GM19328 (cell line): ENCODE measurements at regions not wholly inside any gene's neighbourhood (a gene's known extent, or its start where the extent isn't known, plus 50 kb on each side); places are given as distances from the start of the nearest gene placed in this dataset.
"Not testable (repeated sequence)": the region's sequence is repeated elsewhere in the genome, so short reads cannot be mapped to it uniquely, and the experiment has no call there.

Experiments used
- ATAC-seq: cut with Tn5 transposase; IDR thresholded peaks from one replicate; pipeline ENCODE4 v1.9.1; 2021; ENCODE audit warnings: mild to moderate bottlenecking, moderate library complexity; ENCODE audit not compliant: unreplicated experiment

DNA sequence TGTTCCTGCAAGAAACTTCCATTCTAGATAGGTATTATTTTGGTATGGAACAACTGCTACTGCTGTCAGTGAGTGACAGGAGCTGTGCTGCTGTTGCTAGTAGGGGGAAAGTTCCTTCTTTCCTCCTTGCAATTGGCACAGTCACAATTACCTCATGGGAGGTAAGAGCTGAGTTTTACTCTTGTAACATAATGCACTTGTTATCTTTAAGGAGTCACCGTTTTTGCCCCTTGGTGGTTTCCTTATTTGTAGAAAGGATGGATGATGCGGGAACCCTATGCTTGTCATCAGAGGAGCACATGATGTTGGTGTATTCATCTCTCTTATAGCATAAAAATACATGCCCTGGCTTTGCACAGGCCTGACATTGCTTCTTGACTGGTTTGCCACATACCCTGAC, 234.7 kb upstream of the NPY start:
- ATAC-seq: no peak

DNA sequence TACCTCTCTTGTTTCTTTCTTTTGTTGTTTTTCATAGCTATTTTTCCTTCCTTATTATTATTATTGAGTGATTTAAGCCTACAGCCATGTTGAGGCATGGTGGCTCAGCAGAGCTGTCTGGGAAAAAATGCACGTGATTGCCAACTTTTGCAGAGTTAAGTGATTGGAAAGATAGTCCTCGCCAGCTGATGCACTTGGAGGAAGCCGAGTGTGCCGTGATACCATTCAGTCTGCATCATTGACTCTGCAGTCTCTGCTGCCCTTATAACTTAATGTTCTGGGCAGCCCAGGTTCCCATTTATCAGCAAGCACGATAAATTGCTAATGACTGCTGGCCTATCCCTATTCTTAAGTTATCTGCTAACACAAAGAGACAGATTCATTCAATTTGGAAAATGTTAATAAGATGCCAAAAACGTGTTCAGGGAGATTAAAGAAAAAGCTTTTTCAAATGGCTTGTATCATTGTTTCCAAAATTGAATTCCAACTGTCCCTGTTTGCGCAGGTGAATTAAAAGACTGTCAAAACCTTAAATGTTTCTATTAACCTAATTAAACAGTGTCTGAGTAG, 232.9 kb upstream of the NPY start:
- no peak for ATAC-seq

GRCh38 chr7:24051651-24052050, 232.3 kb upstream of the NPY start:
- ATAC-seq: no peak

DNA sequence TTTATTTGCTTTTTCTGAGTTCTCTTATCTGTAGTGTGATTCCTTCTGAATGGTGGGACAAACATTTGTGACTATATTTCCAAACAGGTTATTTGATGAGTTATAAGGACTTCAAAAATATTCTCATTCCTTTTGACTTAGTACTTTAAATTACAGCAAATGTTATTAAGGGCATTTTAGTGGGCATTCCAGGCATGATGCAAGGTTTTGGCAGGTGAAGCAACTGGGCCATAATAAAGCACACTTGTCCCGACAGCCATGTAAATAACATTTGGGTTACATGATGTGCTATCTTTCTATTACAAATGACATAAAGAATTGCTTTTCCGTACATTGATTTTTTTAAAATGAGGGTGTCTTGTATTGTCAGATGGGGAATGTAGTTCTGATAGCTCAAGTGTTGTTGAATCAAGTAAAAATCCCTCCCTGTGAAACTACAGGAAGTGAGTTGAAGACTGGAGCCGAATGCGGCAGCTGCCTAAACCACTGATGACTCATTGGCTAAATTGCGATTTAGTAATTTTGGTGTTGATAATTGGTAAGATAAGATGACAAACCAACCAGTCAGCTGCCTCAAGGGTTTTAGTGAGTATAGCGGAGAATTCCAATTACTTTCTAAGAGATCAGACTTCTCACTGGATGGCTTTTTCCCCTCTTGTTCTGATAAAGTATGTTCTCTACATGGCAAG, 231.3 kb upstream of the NPY start:
- no peak for ATAC-seq

DNA sequence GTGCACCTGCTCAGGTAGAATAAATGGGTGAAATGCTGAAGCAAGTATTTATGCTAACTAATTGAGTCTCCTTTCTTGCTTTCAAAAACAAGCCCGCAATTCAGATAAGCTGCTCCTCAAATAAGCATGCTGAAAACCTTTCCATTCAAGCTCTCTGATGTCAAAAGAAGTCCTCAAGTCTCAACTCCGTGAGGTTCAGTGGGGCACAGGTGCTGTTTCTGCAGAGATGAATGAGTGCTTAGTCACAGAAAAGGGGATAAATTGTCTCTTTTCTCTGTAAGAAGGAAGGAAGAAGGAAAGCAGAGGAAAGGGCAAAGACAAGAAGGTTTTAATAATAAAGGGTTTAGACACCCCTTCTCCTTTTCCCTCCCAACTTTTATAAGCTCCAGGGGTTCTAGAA, 229.8 kb upstream of the NPY start:
- ATAC-seq: no peak

GRCh38 chr7:24057243-24057642, 226.7 kb upstream of the NPY start:
- ATAC-seq: no peak

DNA sequence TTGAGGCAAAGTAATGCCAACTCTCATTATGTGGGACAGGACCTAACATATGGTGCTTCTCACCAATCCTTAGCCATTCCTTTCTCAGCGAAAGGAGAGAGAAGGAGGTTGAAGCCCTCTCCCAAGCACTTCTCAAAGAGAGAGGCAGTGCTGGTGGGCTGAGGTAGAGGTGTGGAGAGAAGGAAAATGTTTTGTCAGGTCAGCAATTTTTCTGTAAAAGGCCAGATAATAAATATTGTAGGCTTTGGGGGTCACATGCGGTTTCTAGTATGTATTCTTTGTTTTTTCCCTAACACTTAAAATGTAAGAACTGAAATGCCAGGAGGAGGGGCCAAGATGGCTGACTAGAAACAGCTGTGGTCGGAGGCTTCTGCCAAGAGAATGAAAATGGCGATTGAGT, 225.0 kb upstream of the NPY start:
- no peak for ATAC-seq

DNA sequence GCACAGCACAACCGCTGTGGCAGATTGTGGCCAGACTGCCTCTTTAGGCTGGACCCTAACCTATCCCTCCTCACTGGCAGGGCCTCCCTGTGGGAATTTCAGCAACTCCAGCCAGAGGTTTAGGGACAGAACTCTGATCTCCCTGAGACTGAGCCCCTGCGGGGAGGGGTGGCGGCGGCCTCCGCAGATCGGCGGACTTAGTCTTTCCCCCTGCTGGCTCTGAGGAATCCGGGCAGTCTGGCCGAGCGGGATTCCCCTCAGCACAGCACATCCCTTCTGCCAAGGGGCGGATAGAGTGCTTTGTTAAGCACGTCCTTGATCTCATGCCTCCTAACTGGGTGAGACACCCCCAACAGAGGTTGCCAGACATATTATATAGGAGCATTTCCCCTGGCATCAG, 224.2 kb upstream of the NPY start:
- no peak for ATAC-seq

DNA sequence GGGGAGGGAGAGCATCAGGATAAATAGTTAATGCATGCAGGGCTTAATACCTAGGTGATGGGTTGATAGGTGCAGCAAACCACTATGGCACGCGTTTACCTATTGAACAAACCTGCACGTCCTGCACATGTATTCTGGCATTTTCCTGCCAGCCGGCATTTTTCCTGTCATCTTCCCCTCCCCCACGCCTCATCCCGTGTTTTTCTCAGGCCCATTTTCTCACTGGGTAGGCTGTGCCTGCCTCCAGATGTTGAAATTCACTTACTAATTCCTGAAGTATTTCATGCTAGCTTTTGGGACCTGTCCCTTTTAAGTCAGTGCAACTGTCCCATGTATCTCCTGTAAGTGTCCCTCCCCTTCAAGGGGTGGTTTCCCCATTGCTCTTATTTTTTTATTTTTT, 220.3 kb upstream of the NPY start:
- no peak for ATAC-seq

- no peak for ATAC-seq
These were observed 214.2 kb upstream of the NPY start for GRCh38 chr7:24069751-24070150.

DNA sequence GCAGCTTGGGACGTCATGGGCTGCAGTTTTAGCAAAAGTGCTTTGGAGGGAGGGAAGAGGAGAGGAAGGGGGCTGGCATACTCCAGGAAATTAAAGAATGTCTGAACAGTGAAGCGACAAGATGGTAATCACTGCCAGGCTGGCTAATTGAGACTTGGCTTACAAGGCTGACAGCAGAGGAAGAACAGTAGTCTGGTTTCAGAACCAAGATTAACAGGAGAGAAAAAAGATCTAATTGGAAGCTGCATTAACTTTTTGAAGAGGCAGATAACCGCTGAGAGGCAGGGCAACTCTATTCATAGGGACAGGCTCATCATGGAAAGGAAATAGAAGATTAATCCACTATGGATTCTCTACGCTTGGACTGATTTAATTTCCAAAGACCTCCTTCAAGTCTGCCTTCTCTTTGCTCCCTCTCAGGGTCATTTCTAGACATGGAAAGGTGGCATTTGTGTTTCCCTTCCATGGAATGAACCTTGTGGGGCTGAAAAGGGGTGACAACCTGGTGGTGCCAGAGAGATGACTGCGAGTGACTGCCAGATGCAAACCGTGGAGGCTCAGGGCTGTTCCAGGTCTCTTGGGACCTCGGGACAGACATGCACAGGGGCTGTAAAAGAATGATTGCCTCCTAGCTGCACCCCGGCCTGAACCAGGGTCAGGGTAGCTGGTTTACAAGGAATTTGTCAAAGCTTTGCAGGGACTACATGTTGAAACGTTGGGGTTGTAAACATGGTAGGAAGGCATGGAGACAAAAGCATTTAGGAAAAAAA, 210.2 kb upstream of the NPY start:
- ATAC-seq: no peak

- ATAC-seq: no peak
These were observed 208.6 kb upstream of the NPY start for GRCh38 chr7:24075426-24075810.

DNA sequence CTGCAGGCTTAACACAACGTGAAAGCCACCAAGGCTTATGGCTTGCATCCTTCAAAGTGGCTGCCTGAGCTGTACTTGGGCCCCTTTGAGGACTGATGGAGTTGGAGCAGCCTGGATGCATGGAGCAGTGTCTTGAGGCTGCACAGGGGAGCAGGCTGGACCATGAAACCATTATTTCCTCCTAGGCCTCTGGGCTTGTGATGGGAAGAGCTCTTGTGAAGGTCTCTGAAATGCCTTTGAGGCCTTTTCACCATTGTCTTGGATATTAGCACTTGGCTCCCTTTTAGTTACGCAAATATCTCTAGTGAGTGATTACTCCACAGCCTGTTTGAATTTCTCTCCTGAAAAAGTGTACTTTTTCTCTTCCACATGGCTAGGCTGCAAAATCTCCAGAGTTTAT, 201.2 kb upstream of the NPY start:
- ATAC-seq: no peak

- ATAC-seq: no peak
These were observed 181.0 kb upstream of the NPY start for GRCh38 chr7:24102988-24103387.

GRCh38 chr7:24108906-24109376, 175.0 kb upstream of the NPY start:
- ATAC-seq: no peak

- ATAC-seq: no peak
These were observed 173.9 kb upstream of the NPY start for GRCh38 chr7:24110056-24110455.

GRCh38 chr7:24113506-24113905, 170.5 kb upstream of the NPY start:
- no peak for ATAC-seq

- no peak for ATAC-seq
These were observed 168.3 kb upstream of the NPY start for GRCh38 chr7:24115661-24116060.

GRCh38 chr7:24117903-24118499, 166.0 kb upstream of the NPY start:
- ATAC-seq: not testable (repeated sequence)

DNA sequence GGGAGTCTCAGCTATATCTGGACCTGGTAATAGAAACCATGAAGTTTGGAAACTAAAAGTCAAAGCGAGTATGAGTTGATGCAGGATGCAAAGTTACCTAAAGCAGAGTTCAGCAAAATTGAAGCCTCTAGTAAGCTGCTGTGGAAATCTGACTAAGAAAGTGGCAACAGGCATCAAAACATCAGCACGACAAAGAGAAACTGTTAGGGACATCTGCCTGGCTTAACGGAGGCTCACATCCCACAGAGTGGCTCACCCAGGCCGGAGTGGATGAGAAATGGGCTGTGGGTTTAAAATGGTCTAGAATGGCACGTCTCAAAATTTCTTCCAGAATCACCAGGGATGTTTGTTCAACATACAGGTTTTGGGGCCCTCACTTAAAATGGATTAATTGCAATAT, 164.1 kb upstream of the NPY start:
- no peak for ATAC-seq

DNA sequence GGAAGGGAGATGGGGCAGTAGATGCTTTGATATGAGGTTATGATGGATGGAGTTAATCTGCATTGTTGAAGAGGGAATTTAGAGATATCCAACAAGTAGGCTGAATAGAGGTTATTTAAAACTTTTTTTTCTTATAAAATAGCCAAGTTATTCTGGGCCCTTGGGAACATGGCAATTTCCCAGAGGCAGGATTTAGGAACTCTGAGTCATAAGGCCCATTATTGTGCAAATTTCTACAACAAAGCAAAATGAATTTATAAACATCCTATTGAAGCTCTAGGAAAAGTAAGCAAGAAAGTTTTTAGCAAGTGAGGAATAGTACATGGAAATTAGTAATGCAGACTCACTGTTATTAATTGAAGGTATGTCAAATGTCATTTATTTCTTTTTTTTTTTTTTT, 160.9 kb upstream of the NPY start:
- ATAC-seq: no peak

DNA sequence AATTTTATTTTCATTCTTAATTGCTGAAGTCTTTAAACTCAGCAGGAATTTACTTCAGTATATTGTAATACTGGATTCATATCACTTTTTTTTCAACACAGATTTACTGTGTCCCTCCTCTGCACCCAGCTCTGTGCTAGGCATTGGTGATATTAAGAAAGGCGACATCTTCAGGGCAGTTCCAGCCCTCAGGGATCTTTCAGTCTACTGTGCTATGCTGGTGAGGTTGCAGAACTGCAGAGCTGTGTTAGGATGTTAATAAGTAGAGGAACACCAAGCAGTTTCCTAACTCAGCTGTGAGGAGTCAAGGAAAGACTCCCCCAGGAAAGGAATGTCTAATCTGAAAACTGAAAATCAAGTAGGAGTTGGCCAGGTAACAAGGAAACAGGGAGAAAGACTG, 158.2 kb upstream of the NPY start:
- ATAC-seq: no peak
